ENCODE measurements at regions not wholly inside any gene's neighbourhood (a gene's known extent, or its start where the extent isn't known, plus 50 kb on each side); places are given as distances from the start of the nearest gene placed in this dataset.

- no peak overlapping the region for H2BK12ac ChIP-seq (ENCODE audit: low read depth, low read length)
- H2BK5ac ChIP-seq (ENCODE audit: low read depth, low read length): no peak overlapping the region
- H3K14ac ChIP-seq (ENCODE audit: insufficient read length): no peak overlapping the region
- no peak overlapping the region for H3K4me3 ChIP-seq (ENCODE audit: extremely low read depth in 1 of 4, insufficient read depth in 2 of 4, low read depth in 3 of 4, low read length in 4 of 4)
- no peak overlapping the region for H4K5ac ChIP-seq (ENCODE audit: insufficient read length, low read depth, low read length)
- H3K23ac ChIP-seq (ENCODE audit: insufficient read length): no peak overlapping the region
- 96% methylated on average over 2 of the region's 2 CpGs; no CpG with 5 or more reads in 1 of the 2 experiments for WGBS, 2 experiments (ENCODE audit: extremely low coverage in 1 of 2, insufficient coverage in 1 of 2, insufficient read length in 1 of 2, insufficient replicate concordance in 2 of 2, low coverage in 1 of 2, low lambda C conversion rate in 2 of 2, missing lambda C conversion rate in 1 of 2)
- peaks cover 0 to 1% (median 0%) of the 10 kb centered on the region in 4 experiments; a peak in 1 of 7 replicates for H3K27me3 ChIP-seq (replicated peaks in 1 of 4; ENCODE audit: control insufficient read depth in 3 of 4, extremely low read depth in 1 of 4, insufficient read depth in 3 of 4, low read length in 3 of 4)
- no peak overlapping the region for H3K4ac ChIP-seq (replicated peaks; ENCODE audit: insufficient read length, low read depth, low read length)
- no peaks in the 10 kb centered on the region for H3K79me2 ChIP-seq (ENCODE audit: control insufficient read depth in 1 of 2, insufficient read depth in 2 of 2, low read length in 2 of 2)
- no peak overlapping the region for H2AFZ ChIP-seq (ENCODE audit: low read length)
- ChIA-PET CTCF (ENCODE audit: partially characterized antibody) (interaction anchor here (0.6 kb wide), 1 partner anchor 95 kb away, joined by 3 read pairs; no protein-coding TSS in a partner anchor), POLR2A (ENCODE audit: partially characterized antibody) (no interaction called here)
- no peaks in the 10 kb centered on the region for H3K79me1 ChIP-seq (ENCODE audit: low read depth, low read length)
- FAIRE-seq: no peak
- no peak overlapping the region for H4K91ac ChIP-seq (replicated peaks; ENCODE audit: insufficient read length, low read length)
- H3K4me1 ChIP-seq (replicated peaks in 1 of 4; ENCODE audit: control insufficient read depth in 3 of 4, insufficient read depth in 4 of 4, low read length in 3 of 4): no peaks in the 10 kb centered on the region
- H3K36me3 ChIP-seq (ENCODE audit: control insufficient read depth in 2 of 4, insufficient read depth in 4 of 4, low read length in 3 of 4): no peaks in the 10 kb centered on the region
- no peak overlapping the region for H4K8ac ChIP-seq (ENCODE audit: extremely low read depth, insufficient read depth, low read length)
- no peak overlapping the region for H3K56ac ChIP-seq (replicated peaks; ENCODE audit: insufficient read length, low read depth, low read length)
- no peak overlapping the region for H2BK20ac ChIP-seq (ENCODE audit: low read length)
- H3K9me3 ChIP-seq (ENCODE audit: insufficient read depth in 2 of 2, low read depth in 1 of 2, low read length in 1 of 2): no peaks in the 10 kb centered on the region
- H4K20me1 ChIP-seq (replicated peaks in 1 of 2; ENCODE audit: control insufficient read depth in 1 of 2, insufficient read depth in 2 of 2, low read length in 2 of 2): no peaks in the 10 kb centered on the region
- H3K23me2 ChIP-seq (ENCODE audit: low read depth, low read length): no peaks in the 10 kb centered on the region
- no peak overlapping the region for H3K27ac ChIP-seq (ENCODE audit: low read depth, low read length)
- H2BK120ac ChIP-seq (replicated peaks; ENCODE audit: low read depth, low read length): no peak overlapping the region
- H3K9ac ChIP-seq (replicated peaks in 1 of 4; ENCODE audit: extremely low read depth in 1 of 4, low read depth in 3 of 4, low read length in 3 of 4): no peak overlapping the region
- no peak overlapping the region for H2BK15ac ChIP-seq (ENCODE audit: low read length)
- no peak overlapping the region for H3K18ac ChIP-seq (ENCODE audit: extremely low read depth, low read length)
- DNase-seq (ENCODE audit: low read depth in 1 of 2, low spot score in 2 of 2): no peak
- no peak overlapping the region for H3K4me2 ChIP-seq (ENCODE audit: insufficient read depth in 1 of 2, low read depth in 2 of 2, low read length in 2 of 2)
- no peak overlapping the region for H2AK5ac ChIP-seq (ENCODE audit: low read depth, low read length)
- no peak for TF ChIP-seq SIN3A (conservative IDR thresholded peaks at IDR 0.05 in 1 of 2, IDR thresholded peaks at IDR 0.05 in 1 of 2; ENCODE audit: low read depth in 1 of 2, low read length in 2 of 2)
- TF ChIP-seq, protein P1, sequence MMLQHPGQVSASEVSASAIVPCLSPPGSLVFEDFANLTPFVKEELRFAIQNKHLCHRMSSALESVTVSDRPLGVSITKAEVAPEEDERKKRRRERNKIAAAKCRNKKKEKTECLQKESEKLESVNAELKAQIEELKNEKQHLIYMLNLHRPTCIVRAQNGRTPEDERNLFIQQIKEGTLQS (IDR thresholded peaks at IDR 0.05; ENCODE audit: insufficient read depth, low read depth, low read length): no peak
- TF ChIP-seq SP1 (IDR thresholded peaks at IDR 0.05; ENCODE audit: low read depth, low read length): no peak
- TF ChIP-seq HDAC2 (IDR thresholded peaks at IDR 0.05; ENCODE audit: borderline replicate concordance in 1 of 2, low read depth in 2 of 2, low read length in 2 of 2): no peak
- no peak for TF ChIP-seq TBP (IDR thresholded peaks at IDR 0.05; ENCODE audit: low read depth, low read length)
- TF ChIP-seq SUZ12 (IDR thresholded peaks at IDR 0.05; ENCODE audit: low read length): no peak
- TF ChIP-seq POLR2AphosphoS5 (IDR thresholded peaks at IDR 0.05; ENCODE audit: low read depth, low read length): no peak
- no peak for TF ChIP-seq BACH1 (IDR thresholded peaks at IDR 0.05; ENCODE audit: low read length)
- no peak for TF ChIP-seq E2F6 (IDR thresholded peaks at IDR 0.05)
- no peak for TF ChIP-seq KDM1A (IDR thresholded peaks at IDR 0.05; ENCODE audit: borderline replicate concordance, low read length)
These were observed 439.1 kb downstream of the FOXG1 start for GRCh38 chr14:29205658-29206057.
